B cell (primary cell): ENCODE measurements at regions not wholly inside any gene's neighbourhood (a gene's known extent, or its start where the extent isn't known, plus 50 kb on each side); places are given as distances from the start of the nearest gene placed in this dataset.

ENCODE experiments used
- ATAC-seq: fragments of 200-7000 bp; cut with Tn5 transposase; one replicate; pipeline ENCODE4 v1.10.0; 2021; ENCODE audit warnings: low read depth, mild to moderate bottlenecking, moderate number of reproducible peaks, moderate library complexity
- CTCF ChIA-PET: fragments of 350-600 bp; sonication (Branson Sonifier 250); formaldehyde crosslinking; loops from one replicate; lab custom pipeline; 2021; ENCODE audit warnings: antibody characterized with exemption, inconsistent platforms; lab: Charles Lee
- POLR2A ChIA-PET: fragments of 350-600 bp; sonication (Branson Sonifier 250); formaldehyde crosslinking; loops from one replicate; lab custom pipeline; 2021; ENCODE audit warnings: antibody characterized with exemption; lab: Charles Lee
- DNase-seq: peaks from one replicate; pipeline ENCODE4 v3.0.0; 2013
- H2AFZ ChIP-seq: 2 replicates; pipeline ENCODE4 v1.6.1; 2012; ENCODE audit warnings: mild to moderate bottlenecking, low read depth, low read length; ENCODE audit not compliant: insufficient read depth, poor library complexity, severe bottlenecking
- H3K27ac ChIP-seq, 2 donors: 1 replicate in 1 of 2; 2 replicates in 1 of 2; pipeline ENCODE4 v1.5.1; 2012 to 2013; ENCODE audit warnings: low read length in 2 of 2, mild to moderate bottlenecking in 2 of 2, moderate library complexity in 1 of 2
- H3K27me3 ChIP-seq, 4 experiments: fragments of 200-600 bp in 1 of 4; sonication (generic) in 1 of 4; replicated peaks in 1 of 4; 1 replicate in 2 of 4; 2 replicates in 2 of 4; pipeline versions ENCODE4 v1.6.1 to v1.7.0; 2013 to 2016; ENCODE audit warnings: low read length in 3 of 4, mild to moderate bottlenecking in 2 of 4, mixed read lengths in 1 of 4, moderate library complexity in 1 of 4; ENCODE audit not compliant: insufficient read depth in 4 of 4, control insufficient read depth in 3 of 4; ENCODE audit errors: control extremely low read depth in 1 of 4
- H3K36me3 ChIP-seq, 2 experiments: replicated peaks in 1 of 2; 1 replicate in 1 of 2; 2 replicates in 1 of 2; pipeline versions ENCODE4 v1.6.1 to v1.7.1; 2013; ENCODE audit warnings: low read length in 1 of 2; ENCODE audit not compliant: insufficient read depth in 2 of 2, control insufficient read depth in 1 of 2; ENCODE audit errors: control extremely low read depth in 1 of 2, extremely low read depth in 1 of 2
- H3K4me1 ChIP-seq, 2 donors: fragments of 200-600 bp in 1 of 2; sonication (generic) in 1 of 2; 1 replicate in 1 of 2; 2 replicates in 1 of 2; pipeline versions ENCODE4 v1.5.1 to v1.6.1; 2013 to 2017; ENCODE audit warnings: low read length in 2 of 2; ENCODE audit not compliant: control insufficient read depth in 2 of 2, insufficient read depth in 2 of 2
- H3K4me2 ChIP-seq: replicated peaks from 2 replicates; pipeline ENCODE3; 2012; ENCODE audit warnings: mild to moderate bottlenecking, low read depth, low read length; ENCODE audit not compliant: poor library complexity, severe bottlenecking
- H3K4me3 ChIP-seq, 5 experiments: fragments of 200-600 bp in 1 of 5; sonication (generic) in 1 of 5; 1 replicate in 3 of 5; 2 replicates in 2 of 5; pipeline versions ENCODE4 v1.5.1 to v1.7.0; 2011 to 2016; ENCODE audit warnings: low read length in 4 of 5, mild to moderate bottlenecking in 4 of 5, low read depth in 2 of 5, control low read depth in 1 of 5, moderate library complexity in 1 of 5; ENCODE audit not compliant: insufficient read depth in 1 of 5; ENCODE audit errors: control extremely low read depth in 1 of 5, extremely low read depth in 1 of 5
- H3K79me2 ChIP-seq: fragments of 200-600 bp; sonication (generic); one replicate; pipeline ENCODE4 v1.6.0; 2016; ENCODE audit warnings: low read length; ENCODE audit not compliant: control insufficient read depth, insufficient read depth
- H3K9ac ChIP-seq: fragments of 200-600 bp; sonication (generic); 2 replicates; pipeline ENCODE4 v1.6.1; 2017; ENCODE audit warnings: mild to moderate bottlenecking, low read length, moderate library complexity
- H3K9me3 ChIP-seq, 3 donors: one replicate each; pipeline versions ENCODE4 v1.6.1 to v1.7.1; 2013; ENCODE audit warnings: low read length in 2 of 3; ENCODE audit not compliant: control insufficient read depth in 2 of 3, insufficient read depth in 1 of 3; ENCODE audit errors: control extremely low read depth in 1 of 3
- H4K20me1 ChIP-seq: 2 replicates; pipeline ENCODE4 v1.6.0; 2012; ENCODE audit warnings: mild to moderate bottlenecking, low read length; ENCODE audit not compliant: insufficient read depth, control insufficient read depth, poor library complexity, severe bottlenecking
- H3K27ac Mint-ChIP-seq: one replicate; pipeline ENCODE4 v1.8.0; 2021; ENCODE audit warnings: mixed read lengths
- H3K27me3 Mint-ChIP-seq: one replicate; pipeline ENCODE4 v1.8.0; 2021; ENCODE audit warnings: mixed read lengths
- H3K4me1 Mint-ChIP-seq: one replicate; pipeline ENCODE4 v1.8.0; 2021; ENCODE audit warnings: mixed read lengths
- H3K4me3 Mint-ChIP-seq: one replicate; pipeline ENCODE4 v1.8.0; 2021; ENCODE audit warnings: mixed read lengths
- H3K9me3 Mint-ChIP-seq: one replicate; pipeline ENCODE4 v1.8.0; 2022; ENCODE audit warnings: mixed read lengths; ENCODE audit not compliant: insufficient read depth
- EZH2 ChIP-seq: IDR thresholded peaks from 2 replicates; pipeline ENCODE4 v1.6.1; 2012; ENCODE audit warnings: borderline replicate concordance, low read depth, mild to moderate bottlenecking, moderate library complexity, low read length; ENCODE audit not compliant: insufficient read depth, poor library complexity, severe bottlenecking
- WGBS: methylation state at CpG from one replicate; pipeline ENCODE4 v1.1.5; 2013; ENCODE audit warnings: missing lambda C conversion rate; ENCODE audit not compliant: insufficient coverage; 5-methylcytosine and 5-hydroxymethylcytosine counted together
- intact Hi-C: fragments of 100-400 bp; cut with micrococcal nuclease; formaldehyde crosslinking; loops from one replicate; pipeline ENCODE4 v1.10.0; 2022
- TF ChIP-seq, protein P1 (sequence below): fragments of 200-600 bp; IDR thresholded peaks from one replicate; pipeline ENCODE4 v1.8.0; 2022; ENCODE audit warnings: antibody characterized with exemption, mild to moderate bottlenecking

DNA sequence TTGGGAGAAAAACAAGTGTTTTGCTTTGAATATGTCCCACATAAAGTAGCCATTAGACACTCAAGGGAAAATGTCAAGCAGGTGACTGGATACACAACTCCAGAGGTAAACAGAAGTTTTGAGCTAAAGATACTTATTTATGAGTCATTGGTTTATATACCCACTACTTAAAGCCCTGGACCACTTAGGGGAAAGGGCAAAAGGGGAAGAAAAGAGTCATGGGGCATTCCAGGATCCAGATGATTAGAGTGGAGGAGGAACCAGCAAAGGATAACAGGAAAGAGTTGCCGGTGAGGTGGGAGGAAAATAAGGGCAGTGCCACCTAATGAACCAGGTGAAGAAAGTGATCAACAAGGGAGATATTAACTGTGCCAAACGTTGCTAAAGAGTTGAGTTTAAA lies 254.2 kb upstream of the NR4A3 start:
- Histone ChIP-seq H3K9ac (no peak overlapping the region), H3K36me3 (no peaks in the 10 kb centered on the region), H3K79me2 (no peaks in the 10 kb centered on the region), H3K27me3 (no peaks in the 10 kb centered on the region), H3K4me1 (no peaks in the 10 kb centered on the region), H3K4me3 (no peak overlapping the region), H3K9me3 (peaks cover 0 to 4% (median 0%) of the 10 kb centered on the region in 3 donors), H3K27ac (no peak overlapping the region), H3K4me2 (no peak overlapping the region), H4K20me1 (no peaks in the 10 kb centered on the region), H2AFZ (no peak overlapping the region)
- H3K27ac Mint-ChIP-seq: no peak overlapping the region
- CTCF ChIA-PET: no interaction called here
- no peak for ATAC-seq
- no peaks in the 10 kb centered on the region for H3K9me3 Mint-ChIP-seq
- H3K27me3 Mint-ChIP-seq: peaks cover 10% of the 10 kb centered on the region
- no peak for DNase-seq
- TF ChIP-seq EZH2: no peak
- TF ChIP-seq, protein P1, sequence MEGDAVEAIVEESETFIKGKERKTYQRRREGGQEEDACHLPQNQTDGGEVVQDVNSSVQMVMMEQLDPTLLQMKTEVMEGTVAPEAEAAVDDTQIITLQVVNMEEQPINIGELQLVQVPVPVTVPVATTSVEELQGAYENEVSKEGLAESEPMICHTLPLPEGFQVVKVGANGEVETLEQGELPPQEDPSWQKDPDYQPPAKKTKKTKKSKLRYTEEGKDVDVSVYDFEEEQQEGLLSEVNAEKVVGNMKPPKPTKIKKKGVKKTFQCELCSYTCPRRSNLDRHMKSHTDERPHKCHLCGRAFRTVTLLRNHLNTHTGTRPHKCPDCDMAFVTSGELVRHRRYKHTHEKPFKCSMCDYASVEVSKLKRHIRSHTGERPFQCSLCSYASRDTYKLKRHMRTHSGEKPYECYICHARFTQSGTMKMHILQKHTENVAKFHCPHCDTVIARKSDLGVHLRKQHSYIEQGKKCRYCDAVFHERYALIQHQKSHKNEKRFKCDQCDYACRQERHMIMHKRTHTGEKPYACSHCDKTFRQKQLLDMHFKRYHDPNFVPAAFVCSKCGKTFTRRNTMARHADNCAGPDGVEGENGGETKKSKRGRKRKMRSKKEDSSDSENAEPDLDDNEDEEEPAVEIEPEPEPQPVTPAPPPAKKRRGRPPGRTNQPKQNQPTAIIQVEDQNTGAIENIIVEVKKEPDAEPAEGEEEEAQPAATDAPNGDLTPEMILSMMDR: no peak
- peaks cover 5% of the 10 kb centered on the region for H3K4me1 Mint-ChIP-seq
- no peak overlapping the region for H3K4me3 Mint-ChIP-seq
- intact Hi-C loops: no loop called here
- POLR2A ChIA-PET: no interaction called here
- WGBS: 30% methylated on average over 2 of the region's 2 CpGs

GRCh38 chr9:99569840-99570239 lies 251.8 kb upstream of the NR4A3 start:
- H3K27ac ChIP-seq: no peak overlapping the region
- Mint-ChIP-seq H3K4me1 (peaks cover 5% of the 10 kb centered on the region), H3K27me3 (peaks cover 4% of the 10 kb centered on the region), H3K9me3 (no peaks in the 10 kb centered on the region), H3K27ac (no peak overlapping the region), H3K4me3 (no peak overlapping the region)
- H2AFZ ChIP-seq: no peak overlapping the region
- TF ChIP-seq, protein P1: no peak
- no peak for TF ChIP-seq EZH2
- no peaks in the 10 kb centered on the region for H4K20me1 ChIP-seq
- H3K4me1 ChIP-seq: no peaks in the 10 kb centered on the region
- H3K4me3 ChIP-seq: no peak overlapping the region
- peaks cover 0 to 4% (median 0%) of the 10 kb centered on the region in 3 donors for H3K9me3 ChIP-seq
- WGBS: no CpG with 5 or more reads among the region's 2 CpGs
- intact Hi-C loops: no loop called here
- H3K9ac ChIP-seq: no peak overlapping the region
- H3K36me3 ChIP-seq: no peaks in the 10 kb centered on the region
- H3K4me2 ChIP-seq: no peak overlapping the region
- ATAC-seq (no peak), DNase-seq (no peak)
- ChIA-PET POLR2A (no interaction called here), CTCF (interaction anchor here (1.3 kb wide), 1 partner anchor 11 kb away, joined by 3 read pairs; no protein-coding TSS in a partner anchor)
- no peaks in the 10 kb centered on the region for H3K27me3 ChIP-seq
- H3K79me2 ChIP-seq: no peaks in the 10 kb centered on the region
